ENCODE measurements at regions not wholly inside any gene's neighbourhood (a gene's known extent, or its start where the extent isn't known, plus 50 kb on each side); places are given as distances from the start of the nearest gene placed in this dataset.
"Not testable (repeated sequence)": the region's sequence is repeated elsewhere in the genome, so short reads cannot be mapped to it uniquely, and the experiment has no call there.

- no peak for DNase-seq
These were observed 2127.1 kb upstream of the PCDH20 start for GRCh38 chr13:63542770-63543169.

- no peak for DNase-seq
These were observed 2125.7 kb upstream of the PCDH20 start for GRCh38 chr13:63541336-63541735.

- DNase-seq, result no peak
These were observed 2124.4 kb upstream of the PCDH20 start for GRCh38 chr13:63540061-63540460.

GRCh38 chr13:63517371-63517770 lies 2101.7 kb upstream of the PCDH20 start:
- no peak for DNase-seq

GRCh38 chr13:63516124-63516523 lies 2100.5 kb upstream of the PCDH20 start:
- no peak for DNase-seq

- DNase-seq, result no peak
These were observed 2099.2 kb upstream of the PCDH20 start for GRCh38 chr13:63514886-63515285.

GRCh38 chr13:63512095-63512494 lies 2096.4 kb upstream of the PCDH20 start:
- no peak for DNase-seq

GRCh38 chr13:63501702-63502101 lies 2086.1 kb upstream of the PCDH20 start:
- no peak for DNase-seq

- DNase-seq, result no peak
These were observed 2082.0 kb upstream of the PCDH20 start for GRCh38 chr13:63497601-63498000.

GRCh38 chr13:63492604-63493003 lies 2077.0 kb upstream of the PCDH20 start:
- no peak for DNase-seq

- no peak for DNase-seq
These were observed 2074.5 kb upstream of the PCDH20 start for GRCh38 chr13:63490149-63490548.

GRCh38 chr13:63481334-63481733 lies 2065.7 kb upstream of the PCDH20 start:
- no peak for DNase-seq

GRCh38 chr13:63472711-63473110 lies 2057.1 kb upstream of the PCDH20 start:
- DNase-seq, result no peak

- no peak for DNase-seq
These were observed 2048.3 kb upstream of the PCDH20 start for GRCh38 chr13:63463782-63464610.

- DNase-seq, result no peak
These were observed 2044.9 kb upstream of the PCDH20 start for GRCh38 chr13:63460462-63461090.

- no peak for DNase-seq
These were observed 2041.5 kb upstream of the PCDH20 start for GRCh38 chr13:63457186-63457585.

GRCh38 chr13:63455938-63456337 lies 2040.3 kb upstream of the PCDH20 start:
- DNase-seq, result no peak

GRCh38 chr13:63449550-63449949 lies 2033.9 kb upstream of the PCDH20 start:
- DNase-seq, result no peak

GRCh38 chr13:63448692-63449091 lies 2033.0 kb upstream of the PCDH20 start:
- no peak for DNase-seq

- DNase-seq, result no peak
These were observed 2030.7 kb upstream of the PCDH20 start for GRCh38 chr13:63446329-63446728.

- not testable (repeated sequence) for DNase-seq
These were observed 2028.6 kb upstream of the PCDH20 start for GRCh38 chr13:63444225-63444624.

- DNase-seq, result no peak
These were observed 2023.3 kb upstream of the PCDH20 start for GRCh38 chr13:63438951-63439350.

- no peak for DNase-seq
These were observed 2020.6 kb upstream of the PCDH20 start for GRCh38 chr13:63436325-63436668.

- no peak for DNase-seq
These were observed 2020.1 kb upstream of the PCDH20 start for GRCh38 chr13:63435667-63436324.

Measured in activated CD8-positive, alpha-beta memory T cell treated with anti-CD3 and anti-CD28 coated beads, Interleukin-2, amount 50 U/mL, for 4 hours (primary cell).